A673 (cell line): ENCODE measurements at regions not wholly inside any gene's neighbourhood (a gene's known extent, or its start where the extent isn't known, plus 50 kb on each side); places are given as distances from the start of the nearest gene placed in this dataset.

Source experiments
- BruUV-seq: library from RNA; stranded (reverse); fragments of 400-500 nt; replicated peaks from 2 replicates; lab custom pipeline; 2021; lab: Mats Ljungman, UMichigan
- CTCF ChIA-PET: fragments of 300-600 bp; sonication (Branson Sonifier 250); formaldehyde crosslinking; loops from one replicate; lab custom pipeline; 2022; ENCODE audit warnings: antibody characterized with exemption; lab: Charles Lee
- POLR2A ChIA-PET: fragments of 300-600 bp; sonication (Branson Sonifier 250); formaldehyde crosslinking; loops from one replicate; lab custom pipeline; 2022; ENCODE audit warnings: antibody characterized with exemption; ENCODE audit not compliant: low non-redundant PET; lab: Charles Lee
- DNase-seq: peaks from one replicate; pipeline ENCODE4 v3.0.0-alpha.2; 2015; ENCODE audit warnings: low spot score
- H3K27ac ChIP-seq: fragments of 200-600 bp; sonication (generic); 2 replicates; pipeline ENCODE4 v1.5.1; 2016; ENCODE audit warnings: mixed run types, low read depth, mild to moderate bottlenecking, mixed read lengths, antibody characterized with exemption, low read length; ENCODE audit not compliant: poor library complexity, severe bottlenecking
- H3K27me3 ChIP-seq: fragments of 200-600 bp; sonication (generic); replicated peaks from 2 replicates; pipeline ENCODE4 v1.6.1; 2017; ENCODE audit warnings: mixed run types, low read depth, mild to moderate bottlenecking, mixed read lengths, antibody characterized with exemption, low read length; ENCODE audit not compliant: insufficient read depth, poor library complexity
- H3K36me3 ChIP-seq: fragments of 200-600 bp; sonication (generic); 2 replicates; pipeline ENCODE4 v1.6.1; 2016; ENCODE audit warnings: mixed run types, mild to moderate bottlenecking, mixed read lengths, antibody characterized with exemption, low read length; ENCODE audit not compliant: insufficient read depth, poor library complexity, severe bottlenecking
- H3K4me1 ChIP-seq: fragments of 200-600 bp; sonication (generic); 2 replicates; pipeline ENCODE4 v1.6.1; 2017; ENCODE audit warnings: mixed run types, mild to moderate bottlenecking, mixed read lengths, antibody characterized with exemption, low read length; ENCODE audit not compliant: insufficient read depth, poor library complexity, severe bottlenecking
- H3K4me3 ChIP-seq: fragments of 200-600 bp; sonication (generic); 2 replicates; pipeline ENCODE4 v1.5.1; 2016; ENCODE audit warnings: low read depth, mixed run types, mild to moderate bottlenecking, mixed read lengths, low read length; ENCODE audit not compliant: poor library complexity, severe bottlenecking
- H3K9me3 ChIP-seq: fragments of 200-600 bp; sonication (generic); 2 replicates; pipeline ENCODE4 v1.6.1; 2016; ENCODE audit warnings: mixed run types, low read depth, mild to moderate bottlenecking, mixed read lengths, antibody characterized with exemption, low read length; ENCODE audit not compliant: poor library complexity, severe bottlenecking
- EZH2 ChIP-seq: fragments of 200-600 bp; sonication (generic); IDR thresholded peaks from 2 replicates; pipeline ENCODE4 v1.6.1; 2017; ENCODE audit warnings: borderline replicate concordance, low read depth, mild to moderate bottlenecking, mixed read lengths, antibody characterized with exemption, low read length; ENCODE audit not compliant: poor library complexity, severe bottlenecking
- intact Hi-C: fragments of 100-400 bp; cut with micrococcal nuclease; formaldehyde crosslinking; loops from one replicate; pipeline ENCODE4 v1.10.0; 2022; ENCODE audit not compliant: unreplicated experiment
- TF ChIP-seq, protein P1 (sequence below): fragments of 300-800, 200-600 bp; sonication (generic); conservative IDR thresholded peaks from 2 replicates; pipeline ENCODE4 v1.5.1; 2017; ENCODE audit warnings: low read depth, mild to moderate bottlenecking, antibody characterized with exemption, low read length, moderate library complexity, mixed read lengths

DNA sequence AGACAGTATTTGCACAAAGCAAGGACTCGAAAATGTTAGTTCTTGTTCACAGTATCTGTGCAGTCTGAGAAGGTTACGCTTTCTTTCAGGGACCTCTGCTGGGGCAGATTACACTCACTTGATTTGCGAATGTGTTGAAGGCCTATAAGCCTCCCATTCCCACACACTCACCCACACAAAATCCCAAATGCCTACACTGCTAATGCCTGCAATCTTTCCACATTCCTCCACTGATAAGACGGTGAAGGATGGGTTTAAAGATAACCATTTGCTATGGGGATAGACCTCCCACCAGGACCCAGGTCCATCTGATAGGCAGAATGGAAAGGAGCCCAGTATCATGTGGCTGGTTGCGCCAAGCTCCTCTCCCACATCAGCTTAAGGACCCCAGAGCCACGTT, 394.9 kb upstream of the SALL1 start:
- no peaks in the 10 kb centered on the region for H3K27me3 ChIP-seq
- H3K36me3 ChIP-seq, result no peaks in the 10 kb centered on the region
- TF ChIP-seq EZH2, result no peak
- TF ChIP-seq, protein P1, sequence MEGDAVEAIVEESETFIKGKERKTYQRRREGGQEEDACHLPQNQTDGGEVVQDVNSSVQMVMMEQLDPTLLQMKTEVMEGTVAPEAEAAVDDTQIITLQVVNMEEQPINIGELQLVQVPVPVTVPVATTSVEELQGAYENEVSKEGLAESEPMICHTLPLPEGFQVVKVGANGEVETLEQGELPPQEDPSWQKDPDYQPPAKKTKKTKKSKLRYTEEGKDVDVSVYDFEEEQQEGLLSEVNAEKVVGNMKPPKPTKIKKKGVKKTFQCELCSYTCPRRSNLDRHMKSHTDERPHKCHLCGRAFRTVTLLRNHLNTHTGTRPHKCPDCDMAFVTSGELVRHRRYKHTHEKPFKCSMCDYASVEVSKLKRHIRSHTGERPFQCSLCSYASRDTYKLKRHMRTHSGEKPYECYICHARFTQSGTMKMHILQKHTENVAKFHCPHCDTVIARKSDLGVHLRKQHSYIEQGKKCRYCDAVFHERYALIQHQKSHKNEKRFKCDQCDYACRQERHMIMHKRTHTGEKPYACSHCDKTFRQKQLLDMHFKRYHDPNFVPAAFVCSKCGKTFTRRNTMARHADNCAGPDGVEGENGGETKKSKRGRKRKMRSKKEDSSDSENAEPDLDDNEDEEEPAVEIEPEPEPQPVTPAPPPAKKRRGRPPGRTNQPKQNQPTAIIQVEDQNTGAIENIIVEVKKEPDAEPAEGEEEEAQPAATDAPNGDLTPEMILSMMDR, result no peak
- H3K9me3 ChIP-seq, result no peaks in the 10 kb centered on the region
- no TSS peak for BruUV-seq
- H3K4me3 ChIP-seq, result no peak overlapping the region
- H3K27ac ChIP-seq, result no peak overlapping the region
- H3K4me1 ChIP-seq, result peaks cover 26% of the 10 kb centered on the region
- no peak for DNase-seq
- CTCF ChIA-PET, result no interaction called here
- POLR2A ChIA-PET, result no interaction called here
- intact Hi-C loops, result no loop called here

DNA sequence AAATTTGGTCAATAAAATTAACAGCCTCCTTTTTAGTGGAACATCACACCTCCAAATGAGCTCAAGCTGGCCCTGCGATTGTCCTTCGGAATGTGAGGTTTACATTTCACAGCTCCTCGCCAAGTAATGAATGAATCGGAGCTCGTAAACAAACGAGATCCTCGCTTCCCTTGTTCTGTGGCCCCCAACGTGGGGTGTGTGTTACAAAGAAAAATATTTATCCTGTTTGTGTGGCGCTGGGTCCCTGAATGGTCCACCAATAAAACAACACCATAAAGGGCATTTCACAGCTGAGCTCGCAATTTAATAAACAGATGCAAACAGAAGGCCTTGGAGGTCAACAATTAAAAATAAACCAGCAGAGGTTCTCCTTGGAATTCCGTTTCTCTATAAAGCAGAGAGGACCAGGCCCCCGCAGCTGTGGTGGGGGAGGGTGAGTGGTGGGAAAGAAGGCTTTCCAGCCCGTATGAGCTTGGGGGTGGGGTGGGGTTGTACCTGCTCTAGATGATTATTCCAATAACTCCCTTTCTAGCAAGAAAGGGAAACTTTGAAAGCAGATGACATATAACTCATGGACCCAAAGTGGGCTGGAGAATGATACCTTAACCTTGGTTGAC, 393.9 kb upstream of the SALL1 start:
- ChIA-PET POLR2A (no interaction called here), CTCF (no interaction called here)
- no peak for DNase-seq
- Histone ChIP-seq H3K9me3 (no peaks in the 10 kb centered on the region), H3K4me3 (no peak overlapping the region), H3K27me3 (no peaks in the 10 kb centered on the region), H3K4me1 (peaks cover 23% of the 10 kb centered on the region), H3K36me3 (no peaks in the 10 kb centered on the region), H3K27ac (no peak overlapping the region)
- intact Hi-C loops, result no loop called here
- no TSS peak for BruUV-seq
- TF ChIP-seq, protein P1, result no peak
- TF ChIP-seq EZH2, result no peak

GRCh38 chr16:51543971-51544370, 392.9 kb upstream of the SALL1 start:
- ChIA-PET POLR2A (no interaction called here), CTCF (no interaction called here)
- H3K4me1 ChIP-seq, result peaks cover 32% of the 10 kb centered on the region
- H3K9me3 ChIP-seq, result no peaks in the 10 kb centered on the region
- no peaks in the 10 kb centered on the region for H3K27me3 ChIP-seq
- no TSS peak for BruUV-seq
- no peak for DNase-seq
- no peak overlapping the region for H3K4me3 ChIP-seq
- TF ChIP-seq, protein P1, result no peak
- TF ChIP-seq EZH2, result no peak
- intact Hi-C loops, result no loop called here
- no peak overlapping the region for H3K27ac ChIP-seq
- H3K36me3 ChIP-seq, result no peaks in the 10 kb centered on the region
